Omental fat pad (tissue), 3 donors: ENCODE measurements at regions not wholly inside any gene's neighbourhood (a gene's known extent, or its start where the extent isn't known, plus 50 kb on each side); places are given as distances from the start of the nearest gene placed in this dataset.

Experiments used
- ATAC-seq: fragments of 150-250 bp; one replicate; pipeline ENCODE4 v1.9.1; 2016; ENCODE audit warnings: mild to moderate bottlenecking, moderate library complexity; ENCODE audit not compliant: low FRiP score
- DNase-seq: peaks from one replicate; pipeline ENCODE4 v3.0.0-alpha.2; 2019; ENCODE audit warnings: low spot score
- TF ChIP-seq, protein P1 (sequence below), 3 donors: fragments of 450-650 bp; IDR thresholded peaks; one replicate each; pipeline ENCODE4 v1.5.1; 2016 to 2017; ENCODE audit warnings: antibody characterized with exemption in 3 of 3, mild to moderate bottlenecking in 3 of 3, moderate library complexity in 2 of 3

DNA sequence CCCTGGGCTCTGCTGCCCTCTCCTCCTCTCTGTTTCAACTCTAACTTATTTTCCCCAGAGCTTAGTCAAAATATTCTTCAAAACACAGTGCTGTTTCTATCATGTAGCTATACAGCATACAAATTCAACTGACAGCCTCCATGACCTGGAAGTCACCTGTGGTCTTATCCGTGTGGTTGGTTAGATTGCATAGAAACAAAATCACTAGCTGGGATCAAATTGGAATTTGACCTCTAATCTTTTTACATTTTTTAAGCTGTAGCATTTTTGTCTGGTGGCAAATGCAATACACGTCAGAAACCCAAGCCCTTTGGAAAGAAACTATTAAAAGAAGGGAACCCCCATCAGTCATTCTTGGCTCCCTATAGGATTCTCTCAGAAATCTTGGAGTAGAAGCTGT lies 57.3 kb downstream of the ABCC12 start:
- DNase-seq = no peak
- TF ChIP-seq, protein P1, sequence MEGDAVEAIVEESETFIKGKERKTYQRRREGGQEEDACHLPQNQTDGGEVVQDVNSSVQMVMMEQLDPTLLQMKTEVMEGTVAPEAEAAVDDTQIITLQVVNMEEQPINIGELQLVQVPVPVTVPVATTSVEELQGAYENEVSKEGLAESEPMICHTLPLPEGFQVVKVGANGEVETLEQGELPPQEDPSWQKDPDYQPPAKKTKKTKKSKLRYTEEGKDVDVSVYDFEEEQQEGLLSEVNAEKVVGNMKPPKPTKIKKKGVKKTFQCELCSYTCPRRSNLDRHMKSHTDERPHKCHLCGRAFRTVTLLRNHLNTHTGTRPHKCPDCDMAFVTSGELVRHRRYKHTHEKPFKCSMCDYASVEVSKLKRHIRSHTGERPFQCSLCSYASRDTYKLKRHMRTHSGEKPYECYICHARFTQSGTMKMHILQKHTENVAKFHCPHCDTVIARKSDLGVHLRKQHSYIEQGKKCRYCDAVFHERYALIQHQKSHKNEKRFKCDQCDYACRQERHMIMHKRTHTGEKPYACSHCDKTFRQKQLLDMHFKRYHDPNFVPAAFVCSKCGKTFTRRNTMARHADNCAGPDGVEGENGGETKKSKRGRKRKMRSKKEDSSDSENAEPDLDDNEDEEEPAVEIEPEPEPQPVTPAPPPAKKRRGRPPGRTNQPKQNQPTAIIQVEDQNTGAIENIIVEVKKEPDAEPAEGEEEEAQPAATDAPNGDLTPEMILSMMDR (IDR thresholded peaks at IDR 0.05) = no peak
- ATAC-seq = no peak

GRCh38 chr16:48091117-48091516 lies 64.7 kb downstream of the ABCC12 start:
- ATAC-seq = no peak
- DNase-seq = no peak
- TF ChIP-seq, protein P1 (IDR thresholded peaks at IDR 0.05) = no peak

DNA sequence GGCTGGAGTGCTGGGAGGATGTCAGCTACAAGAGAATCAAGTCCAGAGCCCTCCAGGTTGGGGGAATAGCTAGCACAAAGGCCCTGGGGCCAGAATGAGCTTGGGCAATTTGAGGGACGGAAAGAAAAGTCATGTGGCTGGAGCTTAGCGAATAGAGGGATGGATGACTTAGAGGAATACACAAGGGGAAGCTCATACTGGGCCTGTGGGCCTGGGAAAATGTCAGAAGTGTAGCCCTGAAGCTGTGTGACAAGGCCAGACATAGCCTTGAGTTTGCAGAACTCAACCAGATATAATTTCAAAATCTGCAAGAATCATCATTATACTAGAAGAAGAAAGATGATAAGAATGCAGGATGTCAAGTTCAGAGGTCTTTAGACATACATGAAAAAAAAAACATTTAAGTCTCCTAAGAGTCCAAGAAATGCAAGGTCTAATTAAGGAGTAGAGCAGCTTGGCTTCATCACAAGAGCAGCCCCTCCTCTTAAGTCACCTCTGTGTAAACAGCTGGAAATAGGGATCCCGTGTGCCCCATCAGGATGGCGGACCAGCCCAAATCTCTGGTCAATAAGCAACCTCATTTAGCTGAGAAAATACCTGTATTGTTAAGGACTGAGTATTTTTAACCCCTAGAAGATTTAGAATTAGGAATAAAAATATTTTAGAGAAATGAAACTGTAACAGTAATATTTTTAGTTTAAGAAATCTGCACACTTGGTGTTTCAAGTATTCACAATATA lies 66.6 kb downstream of the ABCC12 start:
- no peak for ATAC-seq
- TF ChIP-seq, protein P1 (IDR thresholded peaks at IDR 0.05) = no peak
- DNase-seq = no peak

- TF ChIP-seq, protein P1 (IDR thresholded peaks at IDR 0.05) = no peak
- ATAC-seq = no peak
- no peak for DNase-seq
Observed at GRCh38 chr16:48087639-48088038, 68.2 kb downstream of the ABCC12 start.

- DNase-seq = no peak
- TF ChIP-seq, protein P1 (IDR thresholded peaks at IDR 0.05) = no peak
- ATAC-seq = no peak
Observed at GRCh38 chr16:48086422-48086821, 69.4 kb downstream of the ABCC12 start.

DNA sequence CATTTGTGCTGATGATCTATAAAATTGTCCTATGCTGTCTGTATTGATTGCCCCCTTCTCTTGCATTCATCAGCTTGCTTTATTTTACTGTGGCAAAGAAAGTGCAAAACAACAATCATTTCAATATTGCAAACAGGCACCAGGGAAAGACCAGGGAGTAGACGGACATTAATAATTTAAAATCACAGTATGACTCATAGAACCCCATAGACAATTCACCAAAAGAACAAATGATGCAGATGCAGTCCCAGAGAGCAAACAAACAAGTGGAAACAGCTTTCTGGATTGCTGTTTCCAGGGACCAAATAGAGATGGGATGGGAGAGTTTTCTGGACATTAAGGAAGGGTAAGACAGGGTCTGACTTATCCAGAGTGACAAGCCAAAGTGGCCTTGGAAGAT lies 70.1 kb downstream of the ABCC12 start:
- TF ChIP-seq, protein P1 (IDR thresholded peaks at IDR 0.05) = no peak
- DNase-seq (no peak), ATAC-seq (no peak)

DNA sequence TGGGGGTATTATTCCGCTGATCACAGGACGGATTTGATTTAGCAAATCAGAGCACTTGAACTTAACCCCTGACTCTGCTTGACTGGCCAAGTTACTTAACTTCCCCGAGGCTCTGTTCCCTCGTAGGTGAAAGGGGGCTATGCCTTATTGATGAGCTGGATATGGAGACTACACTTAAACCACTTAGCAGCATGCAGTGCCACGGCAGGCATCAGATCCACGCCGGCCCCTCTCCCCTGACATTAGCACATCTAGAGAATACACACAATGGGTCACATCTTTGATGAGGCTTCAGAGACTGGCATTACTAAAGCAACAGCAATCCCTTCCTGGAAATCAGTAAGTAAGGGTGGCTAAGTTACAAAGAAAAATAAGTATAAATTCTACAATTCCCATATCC lies 71.0 kb downstream of the ABCC12 start:
- ATAC-seq (no peak), DNase-seq (no peak)
- TF ChIP-seq, protein P1 (IDR thresholded peaks at IDR 0.05) = no peak
